ENCODE measurements at regions not wholly inside any gene's neighbourhood (a gene's known extent, or its start where the extent isn't known, plus 50 kb on each side); places are given as distances from the start of the nearest gene placed in this dataset.

- no peak for ATAC-seq
- H3K4me3 ChIP-seq (ENCODE audit: low read length) = no peak overlapping the region
- H3K27me3 ChIP-seq (ENCODE audit: control insufficient read depth, insufficient read depth, low read length) = no peaks in the 10 kb centered on the region
- H3K27ac Mint-ChIP-seq = no peak overlapping the region
- no peaks in the 10 kb centered on the region for H3K36me3 Mint-ChIP-seq
- H3K4me1 ChIP-seq (ENCODE audit: control insufficient read depth, insufficient read depth, low read length) = no peaks in the 10 kb centered on the region
- H3K36me3 ChIP-seq (ENCODE audit: control insufficient read depth, insufficient read depth, low read length) = no peaks in the 10 kb centered on the region
- no peak for DNase-seq
- intact Hi-C loops (cut with micrococcal nuclease) = no loop called here
- no peak for TF ChIP-seq CTCF (IDR thresholded peaks at IDR 0.05)
- H3K27ac ChIP-seq (ENCODE audit: low read length) = no peak overlapping the region
- H3K9me3 ChIP-seq (ENCODE audit: control insufficient read depth, insufficient read depth, low read length) = no peaks in the 10 kb centered on the region
- WGBS (ENCODE audit: insufficient coverage) = no CpG with 5 or more reads among the region's 3 CpGs
- peaks cover 0 to 6% of the 10 kb centered on the region in 2 donors for H3K27me3 Mint-ChIP-seq (ENCODE audit: low read depth in 2 of 2)
- no peaks in the 10 kb centered on the region for H3K4me1 Mint-ChIP-seq
- no peak overlapping the region for H3K4me3 Mint-ChIP-seq
- H3K9me3 Mint-ChIP-seq = no peaks in the 10 kb centered on the region
Measured at GRCh38 chrX:96566878-96567277, 117.8 kb upstream of the DIAPH2 start.

- no peaks in the 10 kb centered on the region for H3K4me1 Mint-ChIP-seq
- WGBS (ENCODE audit: insufficient coverage) = 86% methylated on average over 3 of the region's 3 CpGs
Measured at GRCh38 chrX:96568071-96568470, 116.6 kb upstream of the DIAPH2 start.

GRCh38 chrX:96569034-96569433 is 115.6 kb upstream of the DIAPH2 start:
- H3K27me3 ChIP-seq (ENCODE audit: control insufficient read depth, insufficient read depth, low read length) = no peaks in the 10 kb centered on the region
- Mint-ChIP-seq H3K4me1 (no peaks in the 10 kb centered on the region), H3K9me3 (no peaks in the 10 kb centered on the region), H3K27ac (no peak overlapping the region), H3K4me3 (no peak overlapping the region), H3K27me3 (ENCODE audit: low read depth in 2 of 2) (no peaks in the 10 kb centered on the region), H3K36me3 (no peaks in the 10 kb centered on the region)
- H3K9me3 ChIP-seq (ENCODE audit: control insufficient read depth, insufficient read depth, low read length) = no peaks in the 10 kb centered on the region
- no peaks in the 10 kb centered on the region for H3K36me3 ChIP-seq (ENCODE audit: control insufficient read depth, insufficient read depth, low read length)
- DNase-seq (no peak), ATAC-seq (no peak)
- intact Hi-C loops (cut with micrococcal nuclease) = no loop called here
- no peak overlapping the region for H3K4me3 ChIP-seq (ENCODE audit: low read length)
- no peak for TF ChIP-seq CTCF (IDR thresholded peaks at IDR 0.05)
- WGBS (ENCODE audit: insufficient coverage) = 88% methylated on average over 2 of the region's 3 CpGs
- no peak overlapping the region for H3K27ac ChIP-seq (ENCODE audit: low read length)
- H3K4me1 ChIP-seq (ENCODE audit: control insufficient read depth, insufficient read depth, low read length) = no peaks in the 10 kb centered on the region

More at GRCh38 chrX:96568071-96568470, 116.6 kb upstream of the DIAPH2 start:
- Histone ChIP-seq H3K36me3 (ENCODE audit: control insufficient read depth, insufficient read depth, low read length) (no peaks in the 10 kb centered on the region), H3K4me3 (ENCODE audit: low read length) (no peak overlapping the region), H3K9me3 (ENCODE audit: control insufficient read depth, insufficient read depth, low read length) (no peaks in the 10 kb centered on the region), H3K4me1 (ENCODE audit: control insufficient read depth, insufficient read depth, low read length) (no peaks in the 10 kb centered on the region), H3K27me3 (ENCODE audit: control insufficient read depth, insufficient read depth, low read length) (no peaks in the 10 kb centered on the region), H3K27ac (ENCODE audit: low read length) (no peak overlapping the region)
- intact Hi-C loops (cut with micrococcal nuclease) = no loop called here
- no peaks in the 10 kb centered on the region for H3K36me3 Mint-ChIP-seq
- H3K27ac Mint-ChIP-seq = no peak overlapping the region
- no peaks in the 10 kb centered on the region for H3K9me3 Mint-ChIP-seq
- no peak for TF ChIP-seq CTCF (IDR thresholded peaks at IDR 0.05)
- H3K27me3 Mint-ChIP-seq (ENCODE audit: low read depth in 2 of 2) = no peaks in the 10 kb centered on the region
- no peak overlapping the region for H3K4me3 Mint-ChIP-seq
- DNase-seq = no peak
- no peak for ATAC-seq

GRCh38 chrX:96575011-96575410 is 109.6 kb upstream of the DIAPH2 start:
- Histone ChIP-seq H3K4me1 (ENCODE audit: control insufficient read depth, insufficient read depth, low read length) (no peaks in the 10 kb centered on the region), H3K27ac (ENCODE audit: low read length) (no peak overlapping the region), H3K36me3 (ENCODE audit: control insufficient read depth, insufficient read depth, low read length) (no peaks in the 10 kb centered on the region), H3K9me3 (ENCODE audit: control insufficient read depth, insufficient read depth, low read length) (no peaks in the 10 kb centered on the region), H3K27me3 (ENCODE audit: control insufficient read depth, insufficient read depth, low read length) (no peaks in the 10 kb centered on the region), H3K4me3 (ENCODE audit: low read length) (no peak overlapping the region)
- WGBS (ENCODE audit: insufficient coverage) = no CpG with 5 or more reads among the region's 1 CpG
- Mint-ChIP-seq H3K27ac (no peak overlapping the region), H3K9me3 (peaks cover 0 to 1% of the 10 kb centered on the region in 2 donors), H3K27me3 (ENCODE audit: low read depth in 2 of 2) (no peaks in the 10 kb centered on the region), H3K4me1 (no peaks in the 10 kb centered on the region), H3K36me3 (no peaks in the 10 kb centered on the region), H3K4me3 (no peak overlapping the region)
- ATAC-seq = no peak
- intact Hi-C loops (cut with micrococcal nuclease) = no loop called here
- TF ChIP-seq CTCF (IDR thresholded peaks at IDR 0.05) = no peak
- DNase-seq = no peak
